ENCODE measurements at regions not wholly inside any gene's neighbourhood (a gene's known extent, or its start where the extent isn't known, plus 50 kb on each side); places are given as distances from the start of the nearest gene placed in this dataset.

DNA sequence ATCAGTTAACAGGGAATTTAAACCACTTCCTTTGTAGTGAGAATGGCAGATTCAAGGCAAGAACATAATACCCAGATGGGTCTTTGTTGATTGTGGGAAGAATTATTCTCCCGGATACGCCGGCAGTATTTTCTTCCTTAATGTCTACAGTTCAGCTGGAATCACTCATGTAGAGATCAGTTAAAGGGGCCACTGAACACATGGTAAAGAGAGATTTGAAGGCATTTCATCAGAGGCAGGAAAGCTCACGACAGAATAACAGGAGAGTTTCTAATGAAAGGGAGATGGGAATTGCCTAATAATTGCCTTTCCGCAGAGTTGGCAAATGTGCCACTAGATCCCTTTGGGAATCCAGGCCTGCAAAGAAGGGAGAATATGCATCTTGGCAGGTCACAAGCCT lies 327.7 kb upstream of the ZNF804A start:
- no peaks in the 10 kb centered on the region for H3K36me3 ChIP-seq (ENCODE audit: control insufficient read depth, insufficient read depth, low read length)
- TF ChIP-seq, protein P1, sequence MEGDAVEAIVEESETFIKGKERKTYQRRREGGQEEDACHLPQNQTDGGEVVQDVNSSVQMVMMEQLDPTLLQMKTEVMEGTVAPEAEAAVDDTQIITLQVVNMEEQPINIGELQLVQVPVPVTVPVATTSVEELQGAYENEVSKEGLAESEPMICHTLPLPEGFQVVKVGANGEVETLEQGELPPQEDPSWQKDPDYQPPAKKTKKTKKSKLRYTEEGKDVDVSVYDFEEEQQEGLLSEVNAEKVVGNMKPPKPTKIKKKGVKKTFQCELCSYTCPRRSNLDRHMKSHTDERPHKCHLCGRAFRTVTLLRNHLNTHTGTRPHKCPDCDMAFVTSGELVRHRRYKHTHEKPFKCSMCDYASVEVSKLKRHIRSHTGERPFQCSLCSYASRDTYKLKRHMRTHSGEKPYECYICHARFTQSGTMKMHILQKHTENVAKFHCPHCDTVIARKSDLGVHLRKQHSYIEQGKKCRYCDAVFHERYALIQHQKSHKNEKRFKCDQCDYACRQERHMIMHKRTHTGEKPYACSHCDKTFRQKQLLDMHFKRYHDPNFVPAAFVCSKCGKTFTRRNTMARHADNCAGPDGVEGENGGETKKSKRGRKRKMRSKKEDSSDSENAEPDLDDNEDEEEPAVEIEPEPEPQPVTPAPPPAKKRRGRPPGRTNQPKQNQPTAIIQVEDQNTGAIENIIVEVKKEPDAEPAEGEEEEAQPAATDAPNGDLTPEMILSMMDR (IDR thresholded peaks at IDR 0.05; ENCODE audit: insufficient read depth, low read depth, low read length): no peak
- H3K27me3 ChIP-seq (ENCODE audit: control insufficient read depth, insufficient read depth, low read length): no peaks in the 10 kb centered on the region
- no peak overlapping the region for H3K4me3 ChIP-seq (ENCODE audit: low read depth, low read length)
- ChIA-PET CTCF (no interaction called here), POLR2A (no interaction called here)
- no peak for DNase-seq (ENCODE audit: low read depth)

DNA sequence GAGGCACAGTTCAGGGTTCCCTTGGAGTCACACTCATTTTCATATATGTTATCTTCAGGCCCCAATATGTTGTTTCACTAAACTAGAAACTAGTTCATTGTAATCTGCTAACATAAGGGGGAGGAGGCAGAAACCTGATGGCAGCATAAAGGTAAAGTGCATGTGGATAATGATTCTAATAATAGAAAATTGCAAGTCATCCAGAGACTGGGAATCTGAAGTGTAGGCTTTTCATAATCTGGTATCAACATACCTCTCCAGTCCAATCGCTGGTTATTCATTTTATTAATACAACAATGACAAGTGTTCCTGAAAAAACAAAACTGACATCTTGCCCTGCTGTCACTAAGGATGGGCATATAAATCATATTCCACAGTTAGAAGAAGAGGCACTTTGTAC lies 326.3 kb upstream of the ZNF804A start:
- H3K36me3 ChIP-seq (ENCODE audit: control insufficient read depth, insufficient read depth, low read length): no peaks in the 10 kb centered on the region
- no peak overlapping the region for H3K4me3 ChIP-seq (ENCODE audit: low read depth, low read length)
- ChIA-PET CTCF (no interaction called here), POLR2A (no interaction called here)
- TF ChIP-seq, protein P1 (IDR thresholded peaks at IDR 0.05; ENCODE audit: insufficient read depth, low read depth, low read length): no peak
- H3K27me3 ChIP-seq (ENCODE audit: control insufficient read depth, insufficient read depth, low read length): no peaks in the 10 kb centered on the region
- no peak for DNase-seq (ENCODE audit: low read depth)

DNA sequence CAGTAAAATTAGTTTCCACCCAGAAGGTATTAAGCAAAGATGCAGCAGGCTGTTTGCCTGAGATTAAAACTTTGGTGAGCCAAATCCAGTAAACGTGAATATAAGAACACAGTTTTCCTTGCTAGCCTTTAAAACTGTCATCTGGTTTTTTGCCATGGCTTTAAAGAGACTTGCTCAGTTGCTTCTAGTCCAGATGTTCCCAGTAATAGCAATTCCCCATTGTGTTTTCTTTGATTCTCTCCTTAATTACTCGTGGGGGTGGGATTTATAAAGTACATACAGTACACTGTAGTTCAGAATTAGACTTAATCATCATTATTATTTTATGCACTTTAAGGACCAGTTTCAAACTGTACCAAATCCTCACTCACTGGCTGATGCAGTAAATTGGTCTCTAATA lies 303.5 kb upstream of the ZNF804A start:
- Histone ChIP-seq H3K4me3 (ENCODE audit: low read depth, low read length) (no peak overlapping the region), H3K27me3 (ENCODE audit: control insufficient read depth, insufficient read depth, low read length) (no peaks in the 10 kb centered on the region), H3K36me3 (ENCODE audit: control insufficient read depth, insufficient read depth, low read length) (no peaks in the 10 kb centered on the region)
- CTCF ChIA-PET: no interaction called here
- no peak for DNase-seq (ENCODE audit: low read depth)
- POLR2A ChIA-PET: no interaction called here
- TF ChIP-seq, protein P1 (IDR thresholded peaks at IDR 0.05; ENCODE audit: insufficient read depth, low read depth, low read length): no peak

DNA sequence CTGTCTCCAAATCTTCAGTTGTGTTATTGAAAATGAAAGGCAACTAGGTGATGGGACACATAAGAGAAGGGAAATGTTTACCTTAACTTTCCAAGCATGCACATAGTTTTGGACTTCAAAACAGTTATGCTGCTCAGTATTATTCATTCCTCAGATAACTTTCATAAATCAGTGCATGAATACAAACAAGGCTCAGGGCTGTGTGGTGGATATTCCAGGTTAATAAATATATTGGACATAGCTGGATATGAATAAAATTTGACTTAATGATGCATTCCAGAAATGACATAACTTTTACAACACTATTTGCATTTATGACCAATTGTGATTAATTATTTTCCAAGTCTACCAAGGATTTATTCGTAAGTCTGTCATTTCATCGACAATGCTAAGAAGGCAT lies 301.2 kb upstream of the ZNF804A start:
- Histone ChIP-seq H3K4me3 (ENCODE audit: low read depth, low read length) (no peak overlapping the region), H3K27me3 (ENCODE audit: control insufficient read depth, insufficient read depth, low read length) (no peaks in the 10 kb centered on the region), H3K36me3 (ENCODE audit: control insufficient read depth, insufficient read depth, low read length) (no peaks in the 10 kb centered on the region)
- DNase-seq (ENCODE audit: low read depth): no peak
- ChIA-PET CTCF (no interaction called here), POLR2A (no interaction called here)
- TF ChIP-seq, protein P1 (IDR thresholded peaks at IDR 0.05; ENCODE audit: insufficient read depth, low read depth, low read length): no peak

DNA sequence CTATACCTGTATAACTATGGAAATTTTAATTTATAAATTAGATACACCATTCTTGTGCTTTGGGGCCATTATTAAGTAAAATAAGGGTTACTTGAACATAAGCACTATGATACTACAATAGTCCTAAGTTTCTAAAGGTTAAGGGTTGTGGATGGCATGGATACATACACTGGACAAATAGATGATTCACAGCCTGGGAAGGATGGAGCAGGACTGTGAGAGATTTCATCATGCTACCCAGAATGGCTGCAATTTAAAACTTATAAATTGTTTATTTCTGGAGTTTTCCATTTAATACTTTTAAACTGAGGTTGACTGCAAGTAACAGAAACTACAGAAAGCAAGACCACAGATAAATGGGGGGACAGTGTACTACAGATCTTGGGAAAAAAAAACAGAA lies 295.8 kb upstream of the ZNF804A start:
- no peaks in the 10 kb centered on the region for H3K36me3 ChIP-seq (ENCODE audit: control insufficient read depth, insufficient read depth, low read length)
- TF ChIP-seq, protein P1 (IDR thresholded peaks at IDR 0.05; ENCODE audit: insufficient read depth, low read depth, low read length): no peak
- H3K27me3 ChIP-seq (ENCODE audit: control insufficient read depth, insufficient read depth, low read length): no peaks in the 10 kb centered on the region
- DNase-seq (ENCODE audit: low read depth): no peak
- ChIA-PET POLR2A (no interaction called here), CTCF (no interaction called here)
- no peak overlapping the region for H3K4me3 ChIP-seq (ENCODE audit: low read depth, low read length)

Measured in BJ (cell line).